Stimulated activated CD4-positive, alpha-beta T cell treated with anti-CD3 and anti-CD28 coated beads, Interleukin-1b, Interleukin-23, amount 100 ng/mL, for 1 hour (primary cell): ENCODE measurements at regions not wholly inside any gene's neighbourhood (a gene's known extent, or its start where the extent isn't known, plus 50 kb on each side); places are given as distances from the start of the nearest gene placed in this dataset.
"Not testable (repeated sequence)": the region's sequence is repeated elsewhere in the genome, so short reads cannot be mapped to it uniquely, and the experiment has no call there.

Experiments used
- DNase-seq, 2 donors: peaks; one replicate each; pipeline ENCODE4 v3.0.0-alpha.2; 2020; ENCODE audit warnings: low read depth in 2 of 2

GRCh38 chr15:96166223-96167200 is 164.0 kb upstream of the NR2F2 start:
- no peak for DNase-seq

GRCh38 chr15:96170616-96170978 is 159.9 kb upstream of the NR2F2 start:
- not testable (repeated sequence) for DNase-seq

- DNase-seq = no peak
Observed at GRCh38 chr15:96170979-96171739, 159.3 kb upstream of the NR2F2 start.

- no peak for DNase-seq
Observed at GRCh38 chr15:96171853-96172296, 158.6 kb upstream of the NR2F2 start.

- DNase-seq = no peak
Observed at GRCh38 chr15:96172417-96172816, 158.1 kb upstream of the NR2F2 start.

- DNase-seq = no peak
Observed at GRCh38 chr15:96176831-96177230, 153.7 kb upstream of the NR2F2 start.

- no peak for DNase-seq
Observed at GRCh38 chr15:96177279-96177678, 153.2 kb upstream of the NR2F2 start.

- no peak for DNase-seq
Observed at GRCh38 chr15:96180087-96180748, 150.3 kb upstream of the NR2F2 start.

- DNase-seq = no peak
Observed at GRCh38 chr15:96181217-96181616, 149.3 kb upstream of the NR2F2 start.

- DNase-seq = no peak
Observed at GRCh38 chr15:96181873-96182301, 148.6 kb upstream of the NR2F2 start.

- DNase-seq = no peak
Observed at GRCh38 chr15:96182736-96183513, 147.6 kb upstream of the NR2F2 start.

- no peak for DNase-seq
Observed at GRCh38 chr15:96183514-96183850, 147.0 kb upstream of the NR2F2 start.

- no peak for DNase-seq
Observed at GRCh38 chr15:96183867-96184266, 146.6 kb upstream of the NR2F2 start.

- no peak for DNase-seq
Observed at GRCh38 chr15:96184297-96184696, 146.2 kb upstream of the NR2F2 start.

- no peak for DNase-seq
Observed at GRCh38 chr15:96186105-96186504, 144.4 kb upstream of the NR2F2 start.

GRCh38 chr15:96187341-96188305 is 142.9 kb upstream of the NR2F2 start:
- DNase-seq = no peak

GRCh38 chr15:96197721-96198120 is 132.8 kb upstream of the NR2F2 start:
- DNase-seq = no peak

GRCh38 chr15:96199111-96199510 is 131.4 kb upstream of the NR2F2 start:
- no peak for DNase-seq

GRCh38 chr15:96200357-96200967 is 130.0 kb upstream of the NR2F2 start:
- DNase-seq = no peak

GRCh38 chr15:96201696-96202095 is 128.8 kb upstream of the NR2F2 start:
- DNase-seq = no peak
